ENCODE measurements at regions not wholly inside any gene's neighbourhood (a gene's known extent, or its start where the extent isn't known, plus 50 kb on each side); places are given as distances from the start of the nearest gene placed in this dataset.

- peak in 5 of 14 donors; percentile 2 to 12 (median 3) for DNase-seq
Measured at GRCh38 chr5:98398465-98398864, 375.0 kb upstream of the RGMB start.

- DNase-seq, result no peak
Measured at GRCh38 chr5:98401656-98402055, 371.8 kb upstream of the RGMB start.

GRCh38 chr5:98402130-98402529 lies 371.3 kb upstream of the RGMB start:
- DNase-seq, result no peak

- DNase-seq, result no peak
Measured at GRCh38 chr5:98403131-98403530, 370.3 kb upstream of the RGMB start.

GRCh38 chr5:98414938-98415337 lies 358.5 kb upstream of the RGMB start:
- DNase-seq, result no peak

- no peak for DNase-seq
Measured at GRCh38 chr5:98415663-98416062, 357.8 kb upstream of the RGMB start.

GRCh38 chr5:98416541-98416940 lies 356.9 kb upstream of the RGMB start:
- no peak for DNase-seq

GRCh38 chr5:98419825-98420224 lies 353.6 kb upstream of the RGMB start:
- DNase-seq, result no peak

- no peak for DNase-seq
Measured at GRCh38 chr5:98424681-98425450, 348.6 kb upstream of the RGMB start.

- no peak for DNase-seq
Measured at GRCh38 chr5:98425640-98426039, 347.8 kb upstream of the RGMB start.

GRCh38 chr5:98428806-98429205 lies 344.7 kb upstream of the RGMB start:
- DNase-seq, result no peak

GRCh38 chr5:98432378-98432777 lies 341.1 kb upstream of the RGMB start:
- DNase-seq, result no peak

GRCh38 chr5:98433022-98433421 lies 340.4 kb upstream of the RGMB start:
- no peak for DNase-seq

- DNase-seq, result no peak
Measured at GRCh38 chr5:98433673-98434072, 339.8 kb upstream of the RGMB start.

GRCh38 chr5:98436667-98437066 lies 336.8 kb upstream of the RGMB start:
- no peak for DNase-seq

GRCh38 chr5:98442448-98442847 lies 331.0 kb upstream of the RGMB start:
- DNase-seq, result no peak

- no peak for DNase-seq
Measured at GRCh38 chr5:98443881-98444280, 329.6 kb upstream of the RGMB start.

GRCh38 chr5:98453296-98453695 lies 320.2 kb upstream of the RGMB start:
- no peak for DNase-seq

GRCh38 chr5:98454407-98454806 lies 319.1 kb upstream of the RGMB start:
- DNase-seq, result no peak

- DNase-seq, result no peak
Measured at GRCh38 chr5:98454904-98455303, 318.6 kb upstream of the RGMB start.

GRCh38 chr5:98455665-98456064 lies 317.8 kb upstream of the RGMB start:
- DNase-seq, result no peak

- no peak for DNase-seq
Measured at GRCh38 chr5:98458004-98458403, 315.5 kb upstream of the RGMB start.

GRCh38 chr5:98458726-98459125 lies 314.7 kb upstream of the RGMB start:
- no peak for DNase-seq

- DNase-seq, result no peak
Measured at GRCh38 chr5:98460536-98460935, 312.9 kb upstream of the RGMB start.

GRCh38 chr5:98461485-98461884 lies 312.0 kb upstream of the RGMB start:
- DNase-seq, result no peak
